Ishikawa (cell line): ENCODE measurements at regions not wholly inside any gene's neighbourhood (a gene's known extent, or its start where the extent isn't known, plus 50 kb on each side); places are given as distances from the start of the nearest gene placed in this dataset.

Experiments used
- RAD21 ChIP-seq: IDR thresholded peaks from 2 replicates; pipeline ENCODE4 v1.6.1; 2012; ENCODE audit warnings: low read depth
- TEAD4 ChIP-seq: IDR thresholded peaks from 2 replicates; pipeline ENCODE4 v1.6.1; 2012
- YY1 ChIP-seq: IDR thresholded peaks from 2 replicates; pipeline ENCODE4 v1.6.1; 2012; ENCODE audit warnings: low read depth
- TF ChIP-seq, protein P1 (sequence below): IDR thresholded peaks from 2 replicates; pipeline ENCODE4 v1.6.1; 2012

GRCh38 chr6:8276148-8276547, 159.2 kb downstream of the SLC35B3 start:
- no peak for TF ChIP-seq RAD21
- no peak for TF ChIP-seq TEAD4
- TF ChIP-seq YY1 = no peak
- TF ChIP-seq, protein P1, sequence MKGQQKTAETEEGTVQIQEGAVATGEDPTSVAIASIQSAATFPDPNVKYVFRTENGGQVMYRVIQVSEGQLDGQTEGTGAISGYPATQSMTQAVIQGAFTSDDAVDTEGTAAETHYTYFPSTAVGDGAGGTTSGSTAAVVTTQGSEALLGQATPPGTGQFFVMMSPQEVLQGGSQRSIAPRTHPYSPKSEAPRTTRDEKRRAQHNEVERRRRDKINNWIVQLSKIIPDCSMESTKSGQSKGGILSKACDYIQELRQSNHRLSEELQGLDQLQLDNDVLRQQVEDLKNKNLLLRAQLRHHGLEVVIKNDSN = no peak
